GM18951 (cell line): ENCODE measurements at regions not wholly inside any gene's neighbourhood (a gene's known extent, or its start where the extent isn't known, plus 50 kb on each side); places are given as distances from the start of the nearest gene placed in this dataset.

ENCODE experiments used
- POLR2A ChIP-seq: IDR thresholded peaks from 4 replicates; pipeline ENCODE4 v1.6.1; 2011; ENCODE audit warnings: mild to moderate bottlenecking; ENCODE audit not compliant: insufficient read length, insufficient read depth; ENCODE audit errors: extremely low read depth
- in situ Hi-C: fragments of 300-500 bp; cut with MboI; formaldehyde crosslinking; loops from one replicate; pipeline ENCODE4 v1.12.0; 2022; ENCODE audit warnings: low sequenced_read_pairs, mixed read lengths, inconsistent platforms; ENCODE audit not compliant: unreplicated experiment

DNA sequence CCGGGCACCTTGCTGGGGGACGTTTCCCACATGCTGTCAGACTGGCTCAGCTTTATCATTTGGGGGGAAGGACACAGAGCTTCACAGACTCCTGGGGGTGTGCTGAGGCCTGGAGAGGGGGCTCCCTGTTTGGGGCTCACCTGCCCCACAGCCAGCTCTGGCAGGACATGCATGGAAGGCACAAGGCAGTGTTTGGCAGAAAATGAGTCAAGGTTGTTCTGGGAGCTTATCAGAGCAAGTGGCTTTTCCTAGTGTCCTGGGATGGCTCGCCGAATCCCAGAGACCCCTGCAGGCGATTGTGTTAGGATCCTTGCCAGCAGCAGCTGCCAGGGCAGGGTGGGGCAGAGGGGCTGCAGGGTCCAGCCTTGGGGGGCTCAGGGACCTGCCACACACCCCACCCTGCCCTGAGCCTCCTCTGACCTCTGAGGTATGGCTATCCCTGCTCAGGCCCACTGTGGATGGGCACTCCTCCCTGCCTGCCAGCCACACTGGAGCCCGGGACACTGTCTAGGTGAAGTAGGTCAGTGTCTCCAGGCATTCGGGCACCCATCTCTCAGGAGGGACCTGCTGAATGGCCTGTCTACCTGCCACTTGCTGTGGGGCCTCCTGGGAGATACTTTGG is 1323.0 kb downstream of the BRD1 start:
- in situ Hi-C loops: no loop called here
- no peak for TF ChIP-seq POLR2A

DNA sequence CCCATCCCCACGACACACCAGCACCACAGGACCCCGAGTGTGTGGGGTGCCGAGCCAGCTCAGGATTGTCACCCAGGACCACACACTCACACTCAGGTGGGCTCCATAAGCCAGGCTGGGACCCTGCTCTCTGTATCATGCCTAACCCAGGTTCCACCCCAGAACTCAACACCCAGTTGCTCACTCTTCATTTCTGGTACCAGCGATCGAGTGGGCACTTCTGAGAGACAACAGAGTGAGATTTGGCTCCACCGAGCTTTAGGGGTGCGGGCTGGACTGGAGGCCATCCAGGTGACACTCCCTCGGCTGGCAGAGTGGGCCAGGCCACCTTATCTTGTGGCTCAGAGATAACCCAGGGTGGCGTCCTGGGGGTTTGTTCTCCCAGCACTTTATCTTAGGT is 1323.8 kb downstream of the BRD1 start:
- TF ChIP-seq POLR2A: no peak
- in situ Hi-C loops: no loop called here

DNA sequence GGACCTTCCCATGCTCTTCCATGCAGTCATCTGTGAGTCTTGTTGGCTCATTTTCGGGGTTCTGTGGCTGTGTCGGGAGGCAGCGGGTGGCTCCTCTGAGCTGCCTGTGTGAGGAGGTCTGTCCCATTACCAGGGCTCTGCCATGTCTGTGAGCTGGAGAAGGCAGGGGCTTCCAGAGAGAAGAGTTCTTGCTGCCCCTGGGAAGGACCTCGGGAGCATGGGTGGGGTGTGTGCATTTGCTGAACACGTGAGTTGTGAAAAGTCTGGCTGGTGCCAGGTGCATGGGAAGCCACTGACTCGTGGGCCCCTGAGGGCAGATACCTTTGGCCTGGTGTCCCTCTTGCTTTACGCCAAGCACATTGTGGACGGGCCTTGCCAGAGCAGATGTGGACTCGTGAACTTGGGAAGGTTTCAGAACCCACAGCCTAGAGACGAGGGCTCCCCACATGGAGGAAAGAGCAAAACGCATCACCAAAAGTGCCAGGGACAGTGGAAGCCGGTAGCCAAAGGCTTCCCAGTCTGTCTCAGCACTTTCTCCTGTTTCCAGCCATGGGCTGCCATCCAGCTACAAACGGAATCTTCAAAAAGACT is 1324.5 kb downstream of the BRD1 start:
- in situ Hi-C loops: no loop called here
- no peak for TF ChIP-seq POLR2A

DNA sequence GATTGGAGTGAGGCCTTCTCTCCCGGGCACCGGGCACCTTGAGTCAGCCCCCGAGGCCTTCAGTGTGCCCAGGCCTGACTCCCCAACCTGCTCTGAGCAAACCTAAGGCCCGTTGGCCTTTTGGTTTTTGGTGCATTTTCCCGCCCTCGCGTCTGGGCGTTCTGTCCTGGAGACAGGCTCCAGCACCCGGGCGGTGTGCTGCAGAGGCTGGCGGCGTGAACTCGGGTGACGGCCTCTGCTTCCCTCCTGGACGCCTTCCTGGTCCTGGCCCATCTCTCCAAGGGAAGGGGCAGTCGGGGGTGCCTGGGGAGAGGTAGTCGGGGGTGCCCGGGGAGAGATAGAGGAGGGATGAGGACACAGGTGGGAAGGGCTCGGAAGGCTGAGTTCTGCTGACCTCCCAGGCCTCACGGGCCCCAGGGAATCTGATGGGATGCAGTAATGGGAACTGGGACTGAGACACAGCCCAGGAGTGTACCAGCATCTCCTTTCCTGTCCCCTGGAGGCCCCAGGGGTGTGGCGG is 1326.4 kb downstream of the BRD1 start:
- no peak for TF ChIP-seq POLR2A
- in situ Hi-C loops: no loop called here

DNA sequence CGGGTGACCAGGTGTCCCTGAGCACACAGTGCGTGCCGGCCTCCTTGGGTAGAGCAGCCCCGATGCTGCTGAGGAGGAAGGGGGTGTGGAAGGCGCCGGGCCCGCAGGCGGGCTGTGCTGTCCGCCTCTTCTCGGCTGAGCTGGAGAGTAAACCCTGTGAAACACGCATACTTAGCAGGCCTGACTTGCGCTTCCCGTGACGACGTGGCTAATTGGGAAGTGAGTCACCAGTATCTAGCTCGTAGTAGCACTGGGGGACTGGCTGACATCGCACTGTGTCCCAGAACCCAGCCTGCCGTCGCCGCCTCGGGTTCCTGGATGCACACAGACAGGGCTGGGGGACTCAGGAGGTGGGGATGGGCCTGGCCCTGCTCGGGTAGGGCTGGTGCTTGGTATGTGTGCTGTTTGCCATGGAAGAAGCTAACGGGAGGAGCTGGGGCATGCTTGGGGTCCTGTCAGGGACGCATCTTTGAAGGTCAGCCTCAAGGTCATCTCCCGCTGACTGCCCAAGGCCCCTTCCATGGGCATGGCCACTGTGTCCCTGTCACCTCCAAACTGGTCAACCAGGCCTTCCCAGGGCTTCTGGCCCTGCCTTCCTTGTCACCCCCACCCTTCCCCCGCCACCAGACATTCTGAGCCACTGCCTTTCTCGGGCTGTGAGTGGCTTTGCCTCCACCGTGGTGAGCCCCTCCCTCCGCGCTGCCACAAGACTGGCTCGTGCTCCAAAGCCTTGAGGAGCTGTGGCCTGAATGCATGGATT is 1327.0 kb downstream of the BRD1 start:
- in situ Hi-C loops: no loop called here
- no peak for TF ChIP-seq POLR2A

DNA sequence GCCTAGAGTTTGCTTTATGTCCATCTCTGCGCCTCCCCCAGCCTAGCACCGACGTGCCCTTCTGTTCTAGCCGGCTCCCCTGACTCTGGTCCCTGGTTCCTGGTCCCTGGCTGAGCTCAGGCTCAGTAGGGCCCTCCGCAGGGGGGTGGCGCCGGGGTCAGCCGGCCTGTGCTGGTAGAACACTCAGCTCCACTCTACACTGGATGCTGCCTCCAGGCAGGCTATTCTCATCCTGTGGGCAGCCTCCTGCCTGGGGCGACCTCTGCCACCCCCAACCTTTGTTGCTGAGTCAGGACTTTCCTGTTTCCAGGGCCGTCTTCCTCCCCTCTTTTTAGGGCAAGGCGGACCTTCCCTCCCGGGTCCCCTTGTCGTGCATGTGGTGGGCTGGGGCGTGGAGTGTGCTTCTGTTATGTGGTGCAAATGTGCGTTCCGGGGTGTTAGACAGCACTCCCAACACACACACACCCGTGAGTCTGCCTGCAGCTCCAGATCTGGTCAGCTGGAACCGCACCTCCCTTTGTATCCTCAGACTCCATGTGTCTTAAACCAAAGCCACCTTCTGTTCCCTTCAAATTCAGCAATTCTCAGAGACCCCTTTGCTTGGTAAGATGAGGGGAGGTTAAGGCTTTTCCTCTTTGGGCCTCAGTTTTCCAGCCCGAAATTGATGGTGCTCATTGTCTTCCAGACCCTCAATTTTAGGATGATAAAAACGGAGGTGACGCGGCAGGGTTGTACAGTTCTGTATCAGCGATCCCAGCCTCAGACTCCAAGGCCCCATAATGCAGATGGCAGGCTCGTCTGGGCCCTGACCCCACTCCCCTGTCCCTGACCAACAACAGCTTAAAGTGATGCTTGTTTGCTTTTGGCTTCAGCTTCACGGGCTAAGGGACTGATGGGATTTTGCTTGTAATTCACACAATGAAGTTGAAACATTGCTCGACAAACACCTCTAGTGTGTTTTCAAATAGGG is 1327.9 kb downstream of the BRD1 start:
- in situ Hi-C loops: loop anchor here (25.0 kb wide), 1 partner anchor 1287 kb away; no protein-coding TSS in a partner anchor
- TF ChIP-seq POLR2A: no peak

DNA sequence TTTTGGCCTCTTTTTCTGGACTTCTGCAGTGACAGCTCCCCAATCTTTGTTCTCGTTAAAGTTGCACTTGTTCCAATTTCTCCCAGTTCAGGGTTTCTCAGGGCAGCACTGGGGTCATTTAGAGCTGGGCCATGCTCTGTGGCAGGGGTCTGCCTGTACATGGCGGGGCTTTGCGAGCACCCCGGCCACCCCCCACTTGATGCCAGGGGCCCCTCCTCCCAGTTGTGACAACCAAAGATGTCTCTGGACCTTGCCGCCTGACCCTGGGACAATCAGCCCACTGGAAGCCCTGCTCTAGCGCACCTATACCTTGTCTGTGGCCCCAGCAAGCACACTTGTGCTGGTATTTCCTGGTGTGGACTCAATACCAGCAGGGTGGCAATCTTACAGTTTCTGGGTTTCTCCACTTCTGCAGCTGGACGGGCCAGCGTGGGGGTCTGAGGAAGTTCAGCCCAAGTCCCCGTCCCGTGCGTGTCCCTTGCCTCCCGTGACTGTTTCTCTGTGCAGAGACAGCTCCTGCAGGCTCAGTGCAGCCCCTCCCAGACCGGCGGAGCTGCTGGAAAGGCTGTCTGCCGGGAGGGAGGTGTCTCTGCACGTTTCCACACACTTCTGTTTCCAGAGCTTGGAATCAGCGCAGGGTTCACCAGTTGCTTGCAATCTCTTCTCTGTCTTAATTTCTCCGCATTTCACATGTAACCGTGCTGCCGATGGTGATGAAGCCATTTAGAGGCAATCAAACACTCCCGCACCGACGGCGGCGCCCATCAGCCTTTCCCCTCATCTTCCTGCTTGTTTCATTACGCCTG is 1328.9 kb downstream of the BRD1 start:
- no peak for TF ChIP-seq POLR2A
- in situ Hi-C loops: loop anchor here (25.0 kb wide), 1 partner anchor 1286 kb away; no protein-coding TSS in a partner anchor

DNA sequence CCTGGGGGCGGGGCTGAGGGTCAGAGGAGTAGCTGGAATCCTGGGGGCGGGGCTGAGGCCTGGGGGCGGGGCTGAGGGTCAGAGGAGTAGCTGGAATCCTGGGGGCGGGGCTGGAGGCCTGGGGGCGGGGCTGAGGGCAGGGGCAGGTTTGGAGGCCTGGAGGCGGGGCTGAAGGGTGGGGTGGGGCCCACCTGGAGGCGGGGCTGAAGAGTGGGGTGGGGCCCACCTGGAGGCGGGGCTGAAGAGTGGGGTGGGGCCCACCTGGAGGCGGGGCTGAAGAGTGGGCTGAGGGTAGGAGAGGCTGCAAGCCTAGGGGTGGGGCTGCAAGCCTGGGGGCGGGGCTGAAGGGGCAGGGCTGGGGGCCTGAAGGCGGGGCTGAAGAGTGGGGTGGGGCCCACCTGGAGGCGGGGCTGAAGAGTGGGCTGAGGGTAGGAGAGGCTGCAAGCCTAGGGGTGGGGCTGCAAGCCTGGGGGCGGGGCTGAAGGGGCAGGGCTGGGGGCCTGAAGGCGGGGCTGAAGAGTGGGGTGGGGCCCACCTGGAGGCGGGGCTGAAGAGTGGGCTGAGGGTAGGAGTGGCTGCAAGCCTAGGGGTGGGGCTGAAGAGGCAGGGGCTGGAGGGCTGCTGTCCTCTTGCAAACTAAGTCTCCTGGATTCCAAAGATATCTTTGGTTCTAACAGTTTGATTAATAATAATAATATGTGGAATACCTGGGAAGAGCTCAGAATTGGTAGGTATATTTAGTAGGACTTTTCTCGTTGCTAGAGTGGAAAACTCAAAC is 1329.7 kb downstream of the BRD1 start:
- in situ Hi-C loops: loop anchor here (25.0 kb wide), 1 partner anchor 1286 kb away; no protein-coding TSS in a partner anchor

DNA sequence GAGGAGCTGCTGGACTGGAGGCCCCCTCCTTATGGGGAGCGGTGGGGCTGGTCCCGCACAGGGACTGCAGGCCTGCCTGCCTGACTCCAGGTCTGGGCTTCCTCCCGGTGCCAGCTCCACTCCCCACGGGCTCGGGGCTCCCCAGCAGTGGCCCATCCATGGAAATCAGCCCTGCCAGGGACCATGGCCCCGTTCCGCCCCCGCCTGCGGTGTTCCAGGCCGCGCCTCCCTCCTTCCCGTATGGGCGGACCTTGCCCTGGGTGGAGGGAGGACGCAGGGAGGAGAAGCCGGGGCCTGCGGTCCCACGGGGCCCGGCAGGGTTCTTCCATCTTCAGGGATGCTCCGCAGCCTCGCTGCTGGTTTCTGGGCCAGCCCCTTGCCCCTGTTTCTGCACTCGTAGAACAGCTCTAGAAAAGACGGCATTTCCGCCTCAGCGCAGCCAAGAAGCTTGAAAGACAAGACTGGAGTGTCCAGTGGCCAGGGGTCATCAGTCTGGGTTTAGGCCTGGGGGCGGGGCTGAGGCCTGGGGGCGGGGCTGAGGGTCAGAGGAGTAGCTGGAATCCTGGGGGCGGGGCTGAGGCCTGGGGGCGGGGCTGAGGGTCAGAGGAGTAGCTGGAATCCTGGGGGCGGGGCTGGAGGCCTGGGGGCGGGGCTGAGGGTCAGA is 1330.6 kb downstream of the BRD1 start:
- in situ Hi-C loops: loop anchor here (25.0 kb wide), 1 partner anchor 1285 kb away; no protein-coding TSS in a partner anchor

DNA sequence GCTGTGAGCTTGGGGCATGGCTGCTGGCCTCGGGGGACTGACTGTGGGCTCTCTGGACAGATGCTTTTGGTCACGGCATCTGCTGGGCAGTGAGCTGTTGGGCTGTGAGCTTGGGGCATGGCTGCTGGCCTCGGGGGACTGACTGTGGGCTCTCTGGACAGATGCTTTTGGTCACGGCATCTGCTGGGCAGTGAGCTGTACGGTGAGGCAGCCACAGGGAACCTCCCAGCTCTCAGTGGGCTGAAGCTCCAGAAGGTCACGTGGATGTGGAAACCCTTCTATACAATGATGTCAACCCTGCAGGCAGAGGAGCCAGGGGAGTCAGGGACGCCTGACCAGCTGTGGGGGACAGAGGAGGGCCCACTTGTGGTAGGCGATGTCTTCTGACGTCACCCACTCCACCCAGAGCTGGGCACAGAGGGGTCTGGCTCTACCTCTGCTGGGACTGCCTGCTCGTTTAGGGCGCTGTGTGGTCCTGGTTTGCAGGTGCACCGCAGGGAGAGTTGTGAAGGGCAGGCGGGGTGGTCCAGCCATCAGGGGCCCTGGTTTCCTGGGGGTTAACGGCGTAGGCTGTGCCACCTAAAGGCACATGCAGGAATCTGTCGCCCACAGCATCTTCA is 1331.3 kb downstream of the BRD1 start:
- in situ Hi-C loops: loop anchor here (25.0 kb wide), 1 partner anchor 1284 kb away; no protein-coding TSS in a partner anchor
- no peak for TF ChIP-seq POLR2A

More for the DNA sequence above, 1330.6 kb downstream of the BRD1 start:
- no peak for TF ChIP-seq POLR2A
